CD8-positive, alpha-beta memory T cell (primary cell): ENCODE measurements at regions not wholly inside any gene's neighbourhood (a gene's known extent, or its start where the extent isn't known, plus 50 kb on each side); places are given as distances from the start of the nearest gene placed in this dataset.

Experiments
- CTCF ChIA-PET: fragments of 350-600 bp; sonication (Branson Sonifier 250); formaldehyde crosslinking; loops from one replicate; lab custom pipeline; 2021; ENCODE audit warnings: antibody characterized with exemption; lab: Charles Lee
- POLR2A ChIA-PET: fragments of 350-600 bp; sonication (Branson Sonifier 250); formaldehyde crosslinking; loops from one replicate; lab custom pipeline; 2021; ENCODE audit warnings: antibody characterized with exemption; lab: Charles Lee
- DNase-seq, 5 donors: peaks; one replicate each; pipeline versions ENCODE4 v3.0.0 to v3.0.0-alpha.2; 2020 to 2022; ENCODE audit warnings: mixed read lengths in 1 of 5
- H3K27ac ChIP-seq: one replicate; pipeline ENCODE4 v1.7.0; 2013; ENCODE audit warnings: low read depth, mild to moderate bottlenecking, low read length, moderate library complexity
- H3K27me3 ChIP-seq: 2 replicates; pipeline ENCODE4 v1.7.0; 2013; ENCODE audit warnings: low read length, mild to moderate bottlenecking; ENCODE audit not compliant: insufficient read depth, poor library complexity, severe bottlenecking
- H3K36me3 ChIP-seq: 2 replicates; pipeline ENCODE4 v1.7.0; 2013; ENCODE audit warnings: mild to moderate bottlenecking, low read length, moderate library complexity; ENCODE audit not compliant: insufficient read depth
- H3K4me1 ChIP-seq: 2 replicates; pipeline ENCODE4 v1.7.0; 2013; ENCODE audit warnings: mild to moderate bottlenecking, low read length, moderate library complexity; ENCODE audit not compliant: insufficient read depth
- H3K4me3 ChIP-seq: 2 replicates; pipeline ENCODE4 v1.7.0; 2013; ENCODE audit warnings: mild to moderate bottlenecking, low read length
- H3K9me3 ChIP-seq: 2 replicates; pipeline ENCODE4 v1.7.0; 2013; ENCODE audit warnings: mild to moderate bottlenecking, low read length
- H3K27ac Mint-ChIP-seq, 8 donors: one replicate each; pipeline ENCODE4 v1.8.0; 2020 to 2021; ENCODE audit warnings: mixed read lengths in 8 of 8, mild to moderate bottlenecking in 6 of 8, inconsistent platforms in 3 of 8, moderate library complexity in 3 of 8
- H3K27me3 Mint-ChIP-seq, 2 donors: one replicate each; pipeline ENCODE4 v1.8.0; 2020 to 2021; ENCODE audit warnings: mixed read lengths in 2 of 2, mild to moderate bottlenecking in 1 of 2, moderate library complexity in 1 of 2
- H3K36me3 Mint-ChIP-seq, 3 donors: one replicate each; pipeline ENCODE4 v1.8.0; 2020 to 2021; ENCODE audit warnings: mixed read lengths in 3 of 3, inconsistent platforms in 1 of 3, mild to moderate bottlenecking in 1 of 3
- H3K4me1 Mint-ChIP-seq, 3 donors: one replicate each; pipeline ENCODE4 v1.8.0; 2020 to 2021; ENCODE audit warnings: mixed read lengths in 3 of 3, inconsistent platforms in 1 of 3, mild to moderate bottlenecking in 1 of 3
- H3K4me3 Mint-ChIP-seq, 7 donors: one replicate each; pipeline ENCODE4 v1.8.0; 2020 to 2021; ENCODE audit warnings: mixed read lengths in 7 of 7, mild to moderate bottlenecking in 6 of 7, moderate library complexity in 4 of 7, inconsistent platforms in 2 of 7
- H3K9me3 Mint-ChIP-seq, 5 donors: one replicate each; pipeline ENCODE4 v1.8.0; 2020 to 2022; ENCODE audit warnings: mixed read lengths in 5 of 5, mild to moderate bottlenecking in 3 of 5, moderate library complexity in 2 of 5, inconsistent platforms in 1 of 5

GRCh38 chr6:71585472-71585871 lies 296.9 kb downstream of the OGFRL1 start:
- no peaks in the 10 kb centered on the region for H3K36me3 Mint-ChIP-seq
- CTCF ChIA-PET = no interaction called here
- POLR2A ChIA-PET = no interaction called here
- H3K27ac ChIP-seq = no peak overlapping the region
- no peaks in the 10 kb centered on the region for H3K27me3 Mint-ChIP-seq
- no peaks in the 10 kb centered on the region for H3K4me1 Mint-ChIP-seq
- no peaks in the 10 kb centered on the region for H3K36me3 ChIP-seq
- peaks cover 0 to 9% (median 6%) of the 10 kb centered on the region in 5 donors for H3K9me3 Mint-ChIP-seq
- no peaks in the 10 kb centered on the region for H3K9me3 ChIP-seq
- H3K27me3 ChIP-seq = no peaks in the 10 kb centered on the region
- H3K4me3 Mint-ChIP-seq = no peak overlapping the region
- no peak overlapping the region for H3K4me3 ChIP-seq
- peak in 1 of 5 donors; percentile 35 for DNase-seq
- H3K27ac Mint-ChIP-seq = no peak overlapping the region
- no peaks in the 10 kb centered on the region for H3K4me1 ChIP-seq

GRCh38 chr6:71588490-71588889 lies 297.9 kb upstream of the RIMS1 start:
- Histone ChIP-seq H3K9me3 (no peaks in the 10 kb centered on the region), H3K4me1 (no peaks in the 10 kb centered on the region), H3K27ac (no peak overlapping the region), H3K4me3 (no peak overlapping the region), H3K36me3 (no peaks in the 10 kb centered on the region), H3K27me3 (no peaks in the 10 kb centered on the region)
- Mint-ChIP-seq H3K27ac (no peak overlapping the region), H3K36me3 (no peaks in the 10 kb centered on the region), H3K27me3 (no peaks in the 10 kb centered on the region), H3K9me3 (peaks cover 0 to 9% (median 6%) of the 10 kb centered on the region in 5 donors), H3K4me3 (no peak overlapping the region), H3K4me1 (no peaks in the 10 kb centered on the region)
- POLR2A ChIA-PET = no interaction called here
- no peak for DNase-seq
- CTCF ChIA-PET = no interaction called here

- Histone ChIP-seq H3K9me3 (no peaks in the 10 kb centered on the region), H3K36me3 (no peaks in the 10 kb centered on the region), H3K27me3 (no peaks in the 10 kb centered on the region), H3K4me1 (no peaks in the 10 kb centered on the region), H3K4me3 (no peak overlapping the region), H3K27ac (no peak overlapping the region)
- DNase-seq = no peak
- no peaks in the 10 kb centered on the region for H3K27me3 Mint-ChIP-seq
- H3K4me3 Mint-ChIP-seq = no peak overlapping the region
- H3K36me3 Mint-ChIP-seq = no peaks in the 10 kb centered on the region
- peaks cover 0 to 9% (median 6%) of the 10 kb centered on the region in 5 donors for H3K9me3 Mint-ChIP-seq
- no peak overlapping the region for H3K27ac Mint-ChIP-seq
- H3K4me1 Mint-ChIP-seq = no peaks in the 10 kb centered on the region
- POLR2A ChIA-PET = no interaction called here
- CTCF ChIA-PET = no interaction called here
Observed at GRCh38 chr6:71589254-71589653, 297.1 kb upstream of the RIMS1 start.

GRCh38 chr6:71592643-71593042 lies 293.7 kb upstream of the RIMS1 start:
- Mint-ChIP-seq H3K36me3 (no peaks in the 10 kb centered on the region), H3K9me3 (peaks cover 0 to 9% (median 4%) of the 10 kb centered on the region in 5 donors), H3K4me1 (no peaks in the 10 kb centered on the region), H3K4me3 (no peak overlapping the region), H3K27ac (no peak overlapping the region), H3K27me3 (no peaks in the 10 kb centered on the region)
- no peaks in the 10 kb centered on the region for H3K36me3 ChIP-seq
- H3K27me3 ChIP-seq = no peaks in the 10 kb centered on the region
- CTCF ChIA-PET = no interaction called here
- no peak for DNase-seq
- POLR2A ChIA-PET = no interaction called here
- H3K4me1 ChIP-seq = no peaks in the 10 kb centered on the region
- H3K9me3 ChIP-seq = no peaks in the 10 kb centered on the region
- no peak overlapping the region for H3K27ac ChIP-seq
- no peak overlapping the region for H3K4me3 ChIP-seq

- H3K4me1 Mint-ChIP-seq = no peaks in the 10 kb centered on the region
- H3K27me3 Mint-ChIP-seq = peaks cover 0 to 3% of the 10 kb centered on the region in 2 donors
- no peak overlapping the region for H3K4me3 Mint-ChIP-seq
- no peaks in the 10 kb centered on the region for H3K36me3 Mint-ChIP-seq
- H3K27ac Mint-ChIP-seq = no peak overlapping the region
- no peaks in the 10 kb centered on the region for H3K4me1 ChIP-seq
- H3K9me3 Mint-ChIP-seq = peaks cover 0 to 5% (median 0%) of the 10 kb centered on the region in 5 donors
- ChIA-PET POLR2A (no interaction called here), CTCF (interaction anchor here (1.0 kb wide), 1 partner anchor 18 kb away, joined by 3 read pairs; no protein-coding TSS in a partner anchor)
- no peak overlapping the region for H3K4me3 ChIP-seq
- no peak for DNase-seq
- no peaks in the 10 kb centered on the region for H3K27me3 ChIP-seq
- no peak overlapping the region for H3K27ac ChIP-seq
- H3K36me3 ChIP-seq = no peaks in the 10 kb centered on the region
- H3K9me3 ChIP-seq = no peaks in the 10 kb centered on the region
Observed at GRCh38 chr6:71599359-71599758, 287.0 kb upstream of the RIMS1 start.

- Histone ChIP-seq H3K36me3 (no peaks in the 10 kb centered on the region), H3K4me1 (no peaks in the 10 kb centered on the region), H3K9me3 (no peaks in the 10 kb centered on the region), H3K4me3 (no peak overlapping the region), H3K27ac (no peak overlapping the region), H3K27me3 (no peaks in the 10 kb centered on the region)
- ChIA-PET POLR2A (no interaction called here), CTCF (no interaction called here)
- no peaks in the 10 kb centered on the region for H3K36me3 Mint-ChIP-seq
- no peaks in the 10 kb centered on the region for H3K4me1 Mint-ChIP-seq
- H3K27ac Mint-ChIP-seq = no peak overlapping the region
- DNase-seq = no peak
- peaks cover 0 to 2% (median 0%) of the 10 kb centered on the region in 5 donors for H3K9me3 Mint-ChIP-seq
- H3K27me3 Mint-ChIP-seq = peaks cover 0 to 3% of the 10 kb centered on the region in 2 donors
- H3K4me3 Mint-ChIP-seq = no peak overlapping the region
Observed at GRCh38 chr6:71602385-71603007, 283.9 kb upstream of the RIMS1 start.

GRCh38 chr6:71603021-71603420 lies 283.3 kb upstream of the RIMS1 start:
- H3K4me3 ChIP-seq = no peak overlapping the region
- no peak for DNase-seq
- POLR2A ChIA-PET = no interaction called here
- H3K27me3 ChIP-seq = no peaks in the 10 kb centered on the region
- no peaks in the 10 kb centered on the region for H3K9me3 ChIP-seq
- Mint-ChIP-seq H3K9me3 (peaks cover 0 to 2% (median 0%) of the 10 kb centered on the region in 5 donors), H3K36me3 (no peaks in the 10 kb centered on the region), H3K4me3 (no peak overlapping the region), H3K4me1 (no peaks in the 10 kb centered on the region), H3K27ac (no peak overlapping the region), H3K27me3 (peaks cover 0 to 3% of the 10 kb centered on the region in 2 donors)
- H3K36me3 ChIP-seq = no peaks in the 10 kb centered on the region
- no peaks in the 10 kb centered on the region for H3K4me1 ChIP-seq
- CTCF ChIA-PET = no interaction called here
- H3K27ac ChIP-seq = no peak overlapping the region

- POLR2A ChIA-PET = no interaction called here
- H3K9me3 ChIP-seq = no peaks in the 10 kb centered on the region
Observed at GRCh38 chr6:71608646-71609045, 277.7 kb upstream of the RIMS1 start.

More at GRCh38 chr6:71608646-71609045, 277.7 kb upstream of the RIMS1 start:
- Mint-ChIP-seq H3K36me3 (no peaks in the 10 kb centered on the region), H3K9me3 (peaks cover 0 to 5% (median 0%) of the 10 kb centered on the region in 5 donors), H3K4me3 (no peak overlapping the region), H3K27me3 (peaks cover 0 to 1% of the 10 kb centered on the region in 2 donors), H3K27ac (no peak overlapping the region), H3K4me1 (no peaks in the 10 kb centered on the region)
- H3K27ac ChIP-seq = no peak overlapping the region
- no peaks in the 10 kb centered on the region for H3K27me3 ChIP-seq
- H3K4me1 ChIP-seq = no peaks in the 10 kb centered on the region
- H3K4me3 ChIP-seq = no peak overlapping the region
- no peaks in the 10 kb centered on the region for H3K36me3 ChIP-seq
- CTCF ChIA-PET = no interaction called here
- DNase-seq = no peak
